ENCODE measurements at regions not wholly inside any gene's neighbourhood (a gene's known extent, or its start where the extent isn't known, plus 50 kb on each side); places are given as distances from the start of the nearest gene placed in this dataset.
"Not testable (repeated sequence)": the region's sequence is repeated elsewhere in the genome, so short reads cannot be mapped to it uniquely, and the experiment has no call there.

DNA sequence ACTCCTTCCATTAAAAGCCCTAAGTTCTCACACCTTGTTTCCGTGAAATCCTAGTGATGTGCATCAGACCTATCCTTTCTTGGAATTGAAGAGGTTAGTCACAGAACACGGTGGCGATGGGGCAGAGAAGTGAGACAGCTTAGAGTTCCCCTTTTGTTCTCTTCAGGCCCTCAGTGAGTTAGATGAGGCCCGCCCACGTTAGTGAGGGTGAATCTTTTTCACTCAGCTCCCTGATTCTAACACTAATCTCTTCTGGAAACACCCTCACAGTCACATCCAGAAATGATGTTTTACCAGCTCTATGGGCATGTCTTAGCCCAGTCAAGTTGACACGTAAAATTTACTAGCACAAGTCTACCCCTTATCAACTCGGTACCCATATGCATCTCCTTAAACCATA, 172.7 kb upstream of the NOX3 start:
- Mint-ChIP-seq H3K4me3 (no peak overlapping the region), H3K4me1 (ENCODE audit: low read depth) (no peaks in the 10 kb centered on the region), H3K9me3 (peaks cover 8% of the 10 kb centered on the region), H3K27ac (peak overlapping the region; percentile 72), H3K36me3 (ENCODE audit: low read depth) (no peaks in the 10 kb centered on the region), H3K27me3 (peaks cover 3% of the 10 kb centered on the region)

DNA sequence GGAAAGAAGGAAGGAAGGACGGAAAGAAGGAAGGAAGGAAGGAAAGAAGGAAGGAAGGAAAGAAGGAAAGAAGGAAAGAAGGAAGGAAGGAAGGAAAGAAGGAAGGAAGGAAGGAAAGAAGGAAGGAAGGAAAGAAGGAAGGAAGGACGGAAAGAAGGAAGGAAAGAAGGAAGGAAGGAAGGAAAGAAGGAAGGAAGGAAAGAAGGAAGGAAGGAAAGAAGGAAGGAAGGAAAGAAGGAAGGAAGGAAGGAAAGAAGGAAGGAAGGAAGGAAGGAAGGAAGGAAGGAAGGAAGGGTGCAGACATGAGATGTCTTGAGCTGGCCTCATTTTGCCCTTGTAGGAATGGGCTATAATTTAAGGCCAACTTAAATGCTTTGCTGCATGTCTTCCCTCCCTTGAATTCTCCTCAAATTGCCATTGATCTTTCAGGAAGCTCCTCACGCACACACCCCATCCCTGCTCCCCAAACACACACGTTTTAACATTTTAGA, 172.1 kb upstream of the NOX3 start:
- H3K36me3 Mint-ChIP-seq (ENCODE audit: low read depth); H3K9me3 Mint-ChIP-seq; H3K27me3 Mint-ChIP-seq; H3K4me3 Mint-ChIP-seq; H3K4me1 Mint-ChIP-seq (ENCODE audit: low read depth): not testable (repeated sequence)
- H3K27ac Mint-ChIP-seq, result peak overlapping the region; percentile 72

DNA sequence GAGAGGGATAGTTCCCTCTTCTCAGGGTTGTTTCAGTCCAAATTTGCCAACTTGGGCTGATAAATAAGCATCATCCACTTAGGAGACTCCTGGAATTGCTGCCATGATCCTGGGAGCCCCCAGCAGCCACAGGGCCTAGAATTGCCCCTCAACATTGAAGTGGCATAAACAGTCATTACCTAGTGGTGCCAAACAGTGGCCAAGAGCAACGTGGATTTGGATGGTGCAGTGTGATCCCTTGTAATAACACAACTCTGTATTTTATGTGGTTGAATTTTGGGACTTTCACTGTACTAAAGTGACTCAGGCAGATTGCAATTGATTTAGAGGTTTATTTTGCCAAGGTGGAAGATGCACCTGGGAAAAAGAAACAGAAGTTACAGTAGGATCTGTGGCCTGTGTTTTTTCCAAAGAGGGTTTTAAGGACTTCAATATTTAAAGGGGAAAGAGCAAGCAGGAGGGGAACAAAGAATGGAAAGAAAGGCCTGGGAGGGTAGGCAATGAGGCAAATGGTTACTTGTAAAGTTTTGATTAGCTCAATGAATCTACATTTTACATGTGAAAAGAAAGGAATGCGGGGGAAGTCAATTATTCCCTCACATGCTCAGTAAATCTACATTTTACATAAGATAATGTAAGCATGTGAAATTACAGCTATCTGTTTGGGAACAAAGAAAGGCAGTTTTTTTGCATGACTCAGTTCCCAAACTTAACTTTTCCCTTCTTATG, 168.0 kb upstream of the NOX3 start:
- no peaks in the 10 kb centered on the region for H3K36me3 Mint-ChIP-seq (ENCODE audit: low read depth)
- no peaks in the 10 kb centered on the region for H3K4me1 Mint-ChIP-seq (ENCODE audit: low read depth)
- H3K9me3 Mint-ChIP-seq, result no peaks in the 10 kb centered on the region

DNA sequence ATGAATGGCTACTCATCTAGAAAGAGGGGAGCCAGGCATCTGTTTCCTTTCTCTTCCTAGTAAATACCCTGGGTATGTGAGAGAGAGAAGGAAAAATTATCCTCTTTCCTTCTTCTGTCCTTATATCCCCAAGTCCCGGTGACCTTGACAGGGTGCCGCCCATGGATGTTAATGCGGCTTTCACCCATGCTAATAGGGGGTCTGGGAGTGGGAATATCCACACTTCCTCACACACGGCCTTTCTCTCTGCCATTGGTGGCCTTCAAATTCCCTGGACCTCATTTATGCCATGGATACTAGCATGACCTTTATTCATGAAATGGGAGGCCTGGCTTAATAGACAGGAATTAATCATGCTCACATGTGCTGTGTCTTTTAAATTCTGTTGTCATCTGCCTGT, 159.0 kb upstream of the NOX3 start:
- Mint-ChIP-seq H3K27ac (no peak overlapping the region), H3K4me1 (ENCODE audit: low read depth) (no peaks in the 10 kb centered on the region), H3K4me3 (no peak overlapping the region), H3K9me3 (peaks cover 19% of the 10 kb centered on the region), H3K27me3 (no peaks in the 10 kb centered on the region), H3K36me3 (ENCODE audit: low read depth) (no peaks in the 10 kb centered on the region)

More for the DNA sequence above, 168.0 kb upstream of the NOX3 start:
- Mint-ChIP-seq H3K27ac (no peak overlapping the region), H3K4me3 (no peak overlapping the region), H3K27me3 (no peaks in the 10 kb centered on the region)

DNA sequence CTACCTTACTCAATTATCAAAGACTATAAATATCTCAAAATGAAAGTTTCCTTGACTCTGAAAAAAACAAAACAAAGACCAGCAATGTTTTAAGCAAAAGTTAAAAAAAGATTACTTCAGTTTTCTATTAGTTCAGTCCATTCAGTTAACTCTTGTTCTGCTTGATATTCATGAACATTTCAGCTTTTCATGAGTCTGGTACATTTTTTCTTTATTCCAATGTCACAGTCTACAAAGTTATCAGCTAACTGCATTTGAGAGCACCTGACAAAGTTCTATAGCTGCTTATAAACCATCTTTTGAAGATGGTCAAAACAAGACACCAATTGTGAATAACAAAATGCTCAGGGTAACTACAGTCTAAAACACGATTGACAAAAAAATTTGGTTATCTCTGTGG, 156.1 kb upstream of the NOX3 start:
- Mint-ChIP-seq H3K4me3 (no peak overlapping the region), H3K4me1 (ENCODE audit: low read depth) (no peaks in the 10 kb centered on the region), H3K27ac (no peak overlapping the region), H3K36me3 (ENCODE audit: low read depth) (no peaks in the 10 kb centered on the region), H3K9me3 (peaks cover 19% of the 10 kb centered on the region), H3K27me3 (no peaks in the 10 kb centered on the region)

DNA sequence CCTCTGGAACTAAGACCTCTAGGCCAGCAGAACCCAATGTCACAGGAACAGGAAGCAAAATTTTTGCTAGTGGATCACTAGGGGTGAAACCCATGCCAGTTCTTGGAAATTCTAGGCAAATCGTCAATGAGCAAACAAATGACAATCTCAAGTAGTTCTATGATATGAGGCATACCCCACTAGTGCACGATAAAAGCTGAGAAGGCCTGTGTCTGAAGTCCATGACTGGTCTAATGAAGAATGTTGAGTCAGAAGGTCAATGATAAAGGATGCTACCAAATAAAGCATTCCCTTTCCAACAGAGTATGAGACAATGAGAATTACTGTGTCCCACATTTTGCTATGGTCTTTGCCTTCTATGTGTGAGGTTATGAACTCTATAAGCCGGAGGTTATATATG, 149.4 kb upstream of the NOX3 start:
- no peak overlapping the region for H3K27ac Mint-ChIP-seq

DNA sequence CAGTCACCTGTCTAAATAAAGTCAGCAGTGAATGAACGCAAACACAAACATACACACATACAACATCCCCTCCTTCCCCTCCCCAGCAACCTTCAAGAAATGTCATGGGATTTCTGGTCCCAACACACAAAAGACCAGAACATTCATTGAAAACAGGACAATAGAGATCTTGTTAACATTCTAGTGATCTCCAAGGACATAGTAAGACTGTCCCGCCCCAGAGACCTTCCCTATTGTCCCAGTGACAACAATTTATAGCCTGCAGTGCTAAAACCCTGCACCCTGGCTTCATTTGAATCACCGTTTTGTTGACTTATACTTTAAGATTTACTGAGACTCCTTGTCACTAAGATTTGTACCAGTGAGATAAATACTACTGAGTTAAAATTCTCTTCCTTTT, 143.9 kb upstream of the NOX3 start:
- no peak overlapping the region for H3K4me3 Mint-ChIP-seq
- no peak overlapping the region for H3K27ac Mint-ChIP-seq
- peaks cover 5% of the 10 kb centered on the region for H3K27me3 Mint-ChIP-seq

More for the DNA sequence above, 149.4 kb upstream of the NOX3 start:
- Mint-ChIP-seq H3K36me3 (ENCODE audit: low read depth) (no peaks in the 10 kb centered on the region), H3K4me1 (ENCODE audit: low read depth) (no peaks in the 10 kb centered on the region), H3K4me3 (no peak overlapping the region), H3K9me3 (no peaks in the 10 kb centered on the region), H3K27me3 (no peaks in the 10 kb centered on the region)

DNA sequence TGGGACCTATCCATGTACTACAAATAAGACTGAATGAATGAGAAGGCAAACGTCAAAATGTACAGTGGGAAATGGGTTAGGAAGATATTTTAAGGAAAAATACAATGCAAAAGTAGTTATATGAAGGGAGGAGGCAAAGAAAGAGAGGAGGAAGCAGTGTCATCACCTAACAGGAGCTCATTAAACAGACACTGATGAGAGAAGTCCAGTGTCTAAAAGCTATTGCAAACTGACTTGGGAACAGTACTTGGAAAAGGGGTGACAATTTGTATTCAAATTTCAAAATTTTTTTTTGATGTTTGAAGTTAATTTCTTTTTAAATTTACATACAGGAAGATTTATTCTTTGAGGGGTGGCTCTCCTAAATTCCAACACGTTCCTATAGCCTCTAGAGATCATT, 143.5 kb upstream of the NOX3 start:
- no peak overlapping the region for H3K4me3 Mint-ChIP-seq
- no peaks in the 10 kb centered on the region for H3K9me3 Mint-ChIP-seq
- no peaks in the 10 kb centered on the region for H3K4me1 Mint-ChIP-seq (ENCODE audit: low read depth)
- peaks cover 5% of the 10 kb centered on the region for H3K27me3 Mint-ChIP-seq
- H3K36me3 Mint-ChIP-seq (ENCODE audit: low read depth), result no peaks in the 10 kb centered on the region
- H3K27ac Mint-ChIP-seq, result no peak overlapping the region

More for the DNA sequence above, 143.9 kb upstream of the NOX3 start:
- no peaks in the 10 kb centered on the region for H3K9me3 Mint-ChIP-seq
- no peaks in the 10 kb centered on the region for H3K4me1 Mint-ChIP-seq (ENCODE audit: low read depth)
- no peaks in the 10 kb centered on the region for H3K36me3 Mint-ChIP-seq (ENCODE audit: low read depth)

DNA sequence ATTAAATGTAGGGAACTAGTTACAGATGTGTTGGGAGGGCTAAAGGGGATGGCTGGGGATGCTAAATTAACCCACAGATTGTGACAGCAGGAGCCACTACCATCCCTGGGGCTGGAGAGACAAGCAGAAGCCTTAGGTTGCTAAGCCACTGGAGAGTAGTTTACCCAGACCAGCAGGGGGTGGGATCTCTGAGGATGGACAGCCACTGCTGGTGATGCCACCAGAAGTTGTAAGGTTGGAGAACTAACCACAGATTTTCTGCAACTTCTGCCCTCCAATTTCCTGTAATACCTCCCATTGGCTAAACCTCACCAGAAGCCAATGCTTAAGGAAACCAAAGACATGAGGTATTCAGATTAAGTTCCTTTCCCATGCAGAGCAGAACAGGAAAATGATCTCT, 139.6 kb upstream of the NOX3 start:
- H3K4me3 Mint-ChIP-seq, result no peak overlapping the region
- H3K27me3 Mint-ChIP-seq, result peaks cover 9% of the 10 kb centered on the region
- no peaks in the 10 kb centered on the region for H3K36me3 Mint-ChIP-seq (ENCODE audit: low read depth)
- H3K4me1 Mint-ChIP-seq (ENCODE audit: low read depth), result no peaks in the 10 kb centered on the region
- H3K27ac Mint-ChIP-seq, result no peak overlapping the region
- no peaks in the 10 kb centered on the region for H3K9me3 Mint-ChIP-seq

DNA sequence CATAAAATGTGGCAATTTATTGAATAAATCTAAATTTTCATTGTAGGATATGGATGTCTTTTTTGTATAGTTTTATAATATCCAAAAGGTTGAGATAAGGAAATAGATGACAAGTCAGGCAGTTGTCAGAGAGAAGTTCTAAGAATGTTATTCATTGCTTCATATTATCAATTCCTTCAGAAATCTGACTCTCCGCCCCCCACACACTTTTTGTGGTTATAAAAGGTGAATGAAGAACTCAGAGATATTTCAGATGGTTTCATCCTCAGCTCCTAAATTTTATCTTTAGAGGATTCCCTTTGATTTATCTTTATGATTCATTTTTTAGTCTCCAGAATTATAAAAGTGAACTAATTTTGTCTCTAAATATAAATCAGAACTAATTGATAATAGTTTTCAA, 136.1 kb upstream of the NOX3 start:
- peaks cover 4% of the 10 kb centered on the region for H3K9me3 Mint-ChIP-seq
- no peak overlapping the region for H3K27ac Mint-ChIP-seq
- no peaks in the 10 kb centered on the region for H3K4me1 Mint-ChIP-seq (ENCODE audit: low read depth)
- no peaks in the 10 kb centered on the region for H3K36me3 Mint-ChIP-seq (ENCODE audit: low read depth)
- H3K4me3 Mint-ChIP-seq, result no peak overlapping the region
- peaks cover 4% of the 10 kb centered on the region for H3K27me3 Mint-ChIP-seq

DNA sequence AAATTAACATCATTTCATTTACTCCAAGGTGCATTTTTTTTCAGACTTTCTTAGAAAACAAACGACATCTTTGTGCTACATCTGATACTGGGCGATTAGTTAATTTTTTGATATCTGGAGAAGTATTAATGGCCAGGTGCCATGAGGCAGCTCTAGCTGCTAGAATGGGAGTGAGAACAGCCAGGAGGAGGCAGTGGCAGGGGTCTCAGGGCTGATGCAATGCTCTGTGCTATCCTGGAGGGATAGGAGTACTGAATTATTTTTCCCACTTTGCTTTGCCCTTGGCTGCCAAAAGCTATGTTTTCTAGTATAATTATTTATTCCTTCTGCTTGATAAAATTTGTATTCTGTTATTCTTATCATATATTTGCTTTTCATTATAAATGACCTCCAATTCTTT, 133.6 kb upstream of the NOX3 start:
- Mint-ChIP-seq H3K4me1 (ENCODE audit: low read depth) (no peaks in the 10 kb centered on the region), H3K36me3 (ENCODE audit: low read depth) (no peaks in the 10 kb centered on the region), H3K4me3 (no peak overlapping the region), H3K27me3 (peaks cover 4% of the 10 kb centered on the region), H3K9me3 (peaks cover 4% of the 10 kb centered on the region), H3K27ac (no peak overlapping the region)

DNA sequence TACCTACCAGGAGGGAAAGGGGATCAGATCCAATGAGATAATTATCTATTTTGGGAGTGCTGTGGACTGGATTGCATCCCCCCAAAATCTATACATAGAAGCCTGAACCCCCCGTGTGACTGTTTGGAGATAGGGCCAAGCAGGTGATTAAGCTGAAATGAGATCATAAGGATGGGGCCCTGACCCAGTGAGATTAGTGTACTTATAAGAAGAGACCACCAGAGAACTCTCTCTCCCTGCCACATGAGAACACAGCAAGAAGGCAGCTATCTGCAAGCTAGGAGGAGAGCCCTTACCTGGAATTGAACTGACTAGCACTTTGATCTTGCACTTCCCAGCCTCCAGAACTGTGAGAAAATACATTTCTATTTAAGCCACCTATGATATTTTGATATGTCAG, 132.2 kb upstream of the NOX3 start:
- Mint-ChIP-seq H3K27me3 (peaks cover 4% of the 10 kb centered on the region), H3K9me3 (peaks cover 4% of the 10 kb centered on the region), H3K27ac (no peak overlapping the region), H3K36me3 (ENCODE audit: low read depth) (no peaks in the 10 kb centered on the region), H3K4me3 (no peak overlapping the region), H3K4me1 (ENCODE audit: low read depth) (no peaks in the 10 kb centered on the region)

DNA sequence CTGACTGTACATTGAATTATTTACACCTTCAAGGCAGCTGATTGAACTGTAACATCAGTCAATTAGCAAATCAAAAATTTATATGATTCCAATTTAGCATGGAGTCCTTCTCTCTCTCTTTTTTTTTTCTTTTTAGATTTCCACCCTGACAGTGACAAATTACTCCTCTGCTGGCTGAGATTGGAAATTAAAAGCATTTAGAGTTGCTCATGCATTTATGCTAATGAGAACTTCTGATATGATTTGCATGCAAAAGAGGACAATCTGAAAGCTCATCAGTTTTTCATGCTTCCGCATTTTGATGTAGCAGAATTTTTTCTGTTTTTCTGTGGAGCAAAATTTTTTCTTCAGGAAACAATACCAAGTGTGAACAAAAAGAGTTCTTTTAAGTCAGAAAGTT, 130.5 kb upstream of the NOX3 start:
- Mint-ChIP-seq H3K9me3 (peaks cover 4% of the 10 kb centered on the region), H3K4me1 (ENCODE audit: low read depth) (no peaks in the 10 kb centered on the region), H3K27me3 (peaks cover under 1% of the 10 kb centered on the region), H3K27ac (no peak overlapping the region), H3K4me3 (no peak overlapping the region), H3K36me3 (ENCODE audit: low read depth) (no peaks in the 10 kb centered on the region)

DNA sequence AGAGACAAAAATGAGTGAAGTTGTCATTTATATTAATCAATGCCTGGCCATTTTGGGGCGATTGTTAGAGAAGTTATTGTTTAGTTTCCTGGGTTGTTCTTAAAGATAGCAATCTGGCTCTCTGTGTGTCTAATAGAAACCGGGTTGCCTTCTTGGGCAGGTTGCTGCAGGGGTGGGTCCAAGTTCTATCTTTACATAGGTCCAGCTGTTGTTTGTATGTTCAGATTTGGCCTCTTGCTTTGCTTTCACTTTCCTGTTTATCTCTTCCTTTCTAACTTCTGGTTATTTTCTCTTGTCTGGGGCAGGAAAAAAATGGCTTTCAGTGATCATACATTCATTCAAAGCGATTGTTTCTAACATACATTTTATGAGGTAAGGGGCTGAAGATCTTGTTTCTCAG, 128.4 kb upstream of the NOX3 start:
- peaks cover 4% of the 10 kb centered on the region for H3K9me3 Mint-ChIP-seq
- H3K4me1 Mint-ChIP-seq (ENCODE audit: low read depth), result no peaks in the 10 kb centered on the region
- H3K36me3 Mint-ChIP-seq (ENCODE audit: low read depth), result no peaks in the 10 kb centered on the region
- H3K27me3 Mint-ChIP-seq, result peaks cover 3% of the 10 kb centered on the region
- no peak overlapping the region for H3K4me3 Mint-ChIP-seq
- H3K27ac Mint-ChIP-seq, result no peak overlapping the region

DNA sequence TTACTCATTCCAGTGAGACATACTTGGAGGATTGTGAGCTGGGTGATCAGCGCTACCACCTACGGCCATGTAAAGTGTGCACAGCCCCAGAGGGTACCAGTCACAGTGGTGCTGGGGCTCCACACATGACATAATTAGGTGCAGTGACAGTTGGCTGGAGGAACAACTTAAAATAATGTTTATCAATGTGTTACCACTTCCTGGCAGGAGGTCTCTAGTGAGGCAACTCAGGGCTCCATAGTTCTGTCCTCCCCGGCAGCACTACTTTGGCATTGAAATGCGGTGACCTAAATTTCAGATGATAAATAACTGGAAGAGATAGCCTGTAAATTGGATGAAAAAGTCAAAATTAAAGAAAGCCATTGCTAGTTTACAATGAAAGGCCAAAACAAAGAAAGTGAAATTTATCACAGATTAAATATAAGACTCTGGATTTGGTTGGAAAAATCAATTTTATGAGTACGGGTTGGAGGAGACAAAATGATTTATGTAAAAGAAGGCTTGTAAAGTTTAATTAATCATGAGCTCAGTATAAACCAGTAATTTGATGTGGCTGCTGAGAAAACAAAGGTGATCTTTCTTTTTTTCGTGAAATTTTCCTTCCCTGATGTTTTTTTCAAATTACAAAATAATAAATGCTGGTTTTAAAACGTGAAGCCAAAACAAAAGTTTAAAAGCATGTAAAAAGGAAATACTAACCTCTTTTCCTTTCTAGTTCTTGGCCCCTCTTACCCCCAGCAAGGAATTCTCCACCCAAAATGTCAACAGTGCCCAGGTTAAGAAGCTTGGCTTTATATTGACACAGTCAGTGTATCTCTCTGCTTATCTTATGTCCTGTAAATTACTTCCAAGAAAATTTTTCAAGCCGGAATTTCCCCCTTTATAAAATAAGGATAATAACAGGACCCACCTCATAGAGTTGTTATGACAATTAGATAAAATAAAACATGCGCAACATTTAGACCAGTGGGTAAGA, 126.7 kb upstream of the NOX3 start:
- no peaks in the 10 kb centered on the region for H3K9me3 Mint-ChIP-seq
- no peak overlapping the region for H3K27ac Mint-ChIP-seq
- no peaks in the 10 kb centered on the region for H3K36me3 Mint-ChIP-seq (ENCODE audit: low read depth)
- H3K4me3 Mint-ChIP-seq, result no peak overlapping the region
- peaks cover 3% of the 10 kb centered on the region for H3K27me3 Mint-ChIP-seq
- no peaks in the 10 kb centered on the region for H3K4me1 Mint-ChIP-seq (ENCODE audit: low read depth)
